Fibroblast of the aortic adventitia (primary cell): ENCODE measurements at regions not wholly inside any gene's neighbourhood (a gene's known extent, or its start where the extent isn't known, plus 50 kb on each side); places are given as distances from the start of the nearest gene placed in this dataset.

Experiments used
- DNase-seq: peaks from one replicate; pipeline ENCODE4 v3.0.0-alpha.2; 2010; ENCODE audit warnings: low read depth
- H3K4me3 ChIP-seq: 2 replicates; pipeline ENCODE4 v1.5.1; 2011; ENCODE audit warnings: low read depth, mild to moderate bottlenecking, control low read depth, low read length, moderate library complexity
- CTCF ChIP-seq: IDR thresholded peaks from 2 replicates; pipeline ENCODE4 v1.5.1; 2011; ENCODE audit warnings: mild to moderate bottlenecking, low read length, control low read depth, inconsistent platforms; ENCODE audit not compliant: insufficient read depth

GRCh38 chr12:124169577-124170284 lies 125.2 kb upstream of the RFLNA start:
- H3K4me3 ChIP-seq: no peak overlapping the region
- no peak for DNase-seq
- TF ChIP-seq CTCF: no peak

- TF ChIP-seq CTCF: no peak
- DNase-seq: no peak
- H3K4me3 ChIP-seq: no peak overlapping the region
Measured at GRCh38 chr12:124170760-124171159, 124.1 kb upstream of the RFLNA start.

- DNase-seq: no peak
- no peak overlapping the region for H3K4me3 ChIP-seq
- no peak for TF ChIP-seq CTCF
Measured at GRCh38 chr12:124171231-124171979, 123.5 kb upstream of the RFLNA start.

- DNase-seq: no peak
- TF ChIP-seq CTCF: no peak
- H3K4me3 ChIP-seq: no peak overlapping the region
Measured at GRCh38 chr12:124172636-124173035, 122.3 kb upstream of the RFLNA start.

GRCh38 chr12:124173692-124174091 lies 121.2 kb upstream of the RFLNA start:
- no peak for TF ChIP-seq CTCF
- DNase-seq: no peak
- H3K4me3 ChIP-seq: no peak overlapping the region

GRCh38 chr12:124174451-124175348 lies 120.2 kb upstream of the RFLNA start:
- H3K4me3 ChIP-seq: no peak overlapping the region
- no peak for TF ChIP-seq CTCF
- no peak for DNase-seq
